HG03439 (cell line): ENCODE measurements at regions not wholly inside any gene's neighbourhood (a gene's known extent, or its start where the extent isn't known, plus 50 kb on each side); places are given as distances from the start of the nearest gene placed in this dataset.
"Not testable (repeated sequence)": the region's sequence is repeated elsewhere in the genome, so short reads cannot be mapped to it uniquely, and the experiment has no call there.

Source experiments
- ATAC-seq: cut with Tn5 transposase; IDR thresholded peaks from one replicate; pipeline ENCODE4 v1.9.1; 2021; ENCODE audit warnings: mild to moderate bottlenecking, moderate library complexity; ENCODE audit not compliant: unreplicated experiment

GRCh38 chr11:71131861-71132260 lies 120.5 kb downstream of the SHANK2 start:
- ATAC-seq: no peak

- ATAC-seq: no peak
These were observed 122.3 kb downstream of the SHANK2 start for GRCh38 chr11:71130106-71130505.

GRCh38 chr11:71129624-71130023 lies 122.8 kb downstream of the SHANK2 start:
- no peak for ATAC-seq

DNA sequence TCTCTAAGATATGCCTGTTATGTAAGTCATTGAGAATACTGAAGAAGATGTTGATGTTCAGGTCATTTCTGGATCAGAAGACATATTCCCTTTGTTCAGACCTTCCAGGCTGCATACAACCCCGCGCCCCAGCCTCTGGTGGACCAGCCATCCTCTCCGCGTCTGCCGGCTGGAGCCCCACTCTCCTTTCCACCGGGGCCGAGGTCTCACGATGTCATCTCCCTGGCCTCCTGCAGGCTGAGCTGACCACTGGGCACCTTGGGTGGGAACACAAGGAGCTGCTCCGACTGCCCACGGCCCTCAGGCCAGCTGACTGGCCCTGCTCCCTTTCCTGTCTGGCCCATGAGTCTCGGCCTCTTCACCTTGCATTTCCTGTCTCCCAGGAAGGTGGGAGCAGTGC lies 124.6 kb downstream of the SHANK2 start:
- ATAC-seq: no peak

- not testable (repeated sequence) for ATAC-seq
These were observed 126.0 kb downstream of the SHANK2 start for GRCh38 chr11:71126401-71126800.

DNA sequence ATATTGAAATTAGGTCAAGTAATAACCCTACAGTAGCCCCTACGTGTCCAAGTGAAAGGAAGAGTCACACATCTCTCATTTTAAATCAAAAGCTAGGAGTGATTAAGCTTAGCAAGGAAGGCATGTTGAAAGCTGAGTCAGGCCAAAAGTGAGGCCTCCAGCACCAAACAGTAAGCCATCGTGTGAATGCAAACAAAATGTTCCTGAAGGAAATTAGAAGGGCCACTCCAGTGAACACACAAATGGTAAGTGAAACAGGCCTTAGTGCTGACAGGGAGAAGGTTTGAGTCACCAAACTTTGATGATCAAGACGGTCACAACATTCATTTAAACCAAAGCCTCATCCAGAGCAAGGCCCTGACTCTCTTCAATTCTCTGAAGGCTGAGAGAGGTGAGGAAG lies 127.2 kb downstream of the SHANK2 start:
- no peak for ATAC-seq

DNA sequence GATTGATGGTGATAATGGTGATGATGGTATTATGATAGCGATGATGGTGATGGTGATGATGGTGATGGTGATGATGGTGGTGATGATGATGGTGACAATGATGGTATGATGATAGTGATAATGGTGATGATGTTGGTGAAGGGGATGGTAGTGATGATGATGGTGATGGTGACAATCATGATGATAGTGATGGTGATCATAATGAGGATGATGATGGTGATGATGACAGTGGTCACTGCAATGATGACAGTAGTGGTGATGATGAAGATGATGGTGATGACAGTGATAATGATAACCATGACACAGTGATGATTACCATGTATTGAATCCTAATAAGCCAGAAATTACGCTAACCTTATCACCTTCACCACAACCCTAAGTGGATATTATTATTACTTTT lies 128.2 kb downstream of the SHANK2 start:
- no peak for ATAC-seq

GRCh38 chr11:71120471-71120896 lies 131.9 kb downstream of the SHANK2 start:
- ATAC-seq: no peak

DNA sequence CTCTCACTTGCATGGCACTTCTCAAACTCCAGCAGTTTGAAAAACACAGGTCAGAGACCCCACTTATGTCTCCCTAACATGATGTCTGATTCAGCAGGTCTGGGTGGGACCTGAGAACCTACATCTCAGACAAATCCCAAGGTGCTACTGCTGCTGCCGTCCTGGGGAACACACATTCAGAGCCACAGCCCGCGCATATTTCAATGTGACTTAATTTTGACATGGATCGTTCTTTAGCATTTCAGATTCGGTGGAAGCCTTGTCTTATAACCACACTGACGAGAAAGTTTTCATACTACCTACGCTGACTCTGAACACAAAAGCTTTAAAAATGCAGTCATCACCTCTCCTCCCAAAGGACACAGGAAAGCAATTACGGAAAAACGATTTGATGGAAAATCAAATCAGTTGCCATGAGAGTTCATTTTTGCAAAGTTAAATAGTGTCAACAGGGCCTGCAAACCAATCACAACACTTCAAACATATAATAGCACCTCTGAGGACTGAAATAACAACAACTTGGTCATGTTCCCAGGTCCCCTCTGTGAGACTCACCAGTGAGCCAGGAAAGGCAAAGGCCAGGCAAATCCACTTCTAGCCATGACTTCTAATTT lies 132.6 kb downstream of the SHANK2 start:
- ATAC-seq: no peak

DNA sequence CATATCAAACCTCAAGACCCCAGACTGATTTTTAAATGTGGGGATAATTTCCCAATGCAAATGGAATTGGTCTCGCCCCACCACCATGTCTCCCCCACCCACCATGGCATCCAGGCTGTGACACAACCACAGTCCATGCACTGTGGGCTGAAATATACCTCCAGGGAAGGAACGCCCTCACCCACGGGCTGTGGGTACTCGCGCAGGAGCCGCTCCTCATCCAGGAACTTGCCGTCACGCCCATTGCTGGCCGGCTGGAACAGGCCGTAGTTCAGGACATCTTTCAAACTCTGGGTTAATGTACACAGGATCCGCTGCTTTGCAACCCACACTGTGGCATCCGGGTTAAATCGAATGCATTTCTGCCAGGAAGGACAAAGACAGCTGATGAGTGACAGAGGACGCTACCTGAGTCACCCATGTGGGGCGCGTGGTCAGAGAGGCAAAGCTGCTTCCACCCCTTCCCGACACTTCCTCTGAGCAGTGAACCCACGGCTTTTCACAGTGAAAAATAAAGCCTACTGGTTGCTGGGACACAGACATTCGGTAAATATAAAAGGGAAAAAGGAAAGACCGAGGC lies 133.6 kb downstream of the SHANK2 start:
- ATAC-seq: no peak

GRCh38 chr11:71117311-71117710 lies 135.1 kb downstream of the SHANK2 start:
- no peak for ATAC-seq

DNA sequence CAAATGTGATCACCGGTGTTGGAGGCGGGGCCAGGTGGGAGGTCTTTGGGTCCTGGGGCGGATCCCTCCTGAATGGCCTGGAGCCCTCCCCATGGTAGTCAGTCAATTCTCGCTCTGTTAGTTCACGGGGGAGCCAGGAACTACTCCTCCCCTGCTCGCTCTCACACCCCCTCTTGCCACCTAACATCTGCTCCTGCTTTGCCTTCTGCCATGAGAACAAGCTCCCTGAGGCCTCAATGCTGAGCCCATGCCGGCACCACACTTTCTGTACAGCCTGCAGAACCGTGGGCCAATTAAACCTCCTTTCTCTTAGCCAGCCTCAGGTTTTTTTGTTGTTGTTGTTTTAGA lies 135.7 kb downstream of the SHANK2 start:
- ATAC-seq: no peak

DNA sequence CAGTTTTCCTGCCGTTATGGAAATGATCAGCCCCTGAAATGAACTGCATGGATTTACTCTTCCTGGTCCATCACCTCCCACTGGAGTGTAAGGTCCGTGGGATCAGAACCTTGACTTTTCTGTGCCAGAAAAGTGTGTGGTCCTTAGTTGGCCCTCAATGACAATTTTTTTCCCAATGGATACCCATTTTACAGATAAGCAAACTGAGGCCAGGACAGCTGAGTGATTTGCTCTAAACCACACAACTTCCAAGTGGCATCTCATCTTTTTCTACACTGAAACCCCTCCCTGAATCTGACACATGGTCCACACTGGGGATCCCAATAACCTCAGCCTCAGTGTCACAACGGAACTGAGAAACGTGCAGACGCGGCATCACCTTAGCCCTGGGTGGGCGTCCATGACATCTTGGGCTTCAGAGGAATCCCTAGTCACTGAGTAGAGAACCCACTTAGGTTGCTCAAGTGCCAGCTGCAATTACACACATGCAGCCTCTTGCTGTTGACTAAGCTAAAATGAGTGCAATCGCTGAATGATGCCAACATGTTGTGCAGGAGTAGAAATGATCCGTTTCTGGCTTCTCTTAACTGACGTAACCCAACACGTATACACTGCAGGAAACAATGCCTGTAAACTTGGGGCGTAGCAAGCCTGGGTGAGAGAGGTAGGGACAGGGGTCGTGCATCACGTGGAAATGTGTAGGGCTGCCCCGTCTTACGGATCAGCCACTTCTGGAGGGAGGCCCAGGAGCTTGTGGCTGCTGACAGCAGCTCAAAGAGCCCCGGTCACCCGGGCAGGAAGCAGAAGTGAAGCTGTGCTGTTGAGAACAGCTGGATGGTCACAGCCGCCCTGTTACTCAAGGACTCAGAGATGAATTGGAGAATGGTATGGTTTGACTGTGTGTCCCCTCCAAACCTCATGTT lies 136.3 kb downstream of the SHANK2 start:
- no peak for ATAC-seq

DNA sequence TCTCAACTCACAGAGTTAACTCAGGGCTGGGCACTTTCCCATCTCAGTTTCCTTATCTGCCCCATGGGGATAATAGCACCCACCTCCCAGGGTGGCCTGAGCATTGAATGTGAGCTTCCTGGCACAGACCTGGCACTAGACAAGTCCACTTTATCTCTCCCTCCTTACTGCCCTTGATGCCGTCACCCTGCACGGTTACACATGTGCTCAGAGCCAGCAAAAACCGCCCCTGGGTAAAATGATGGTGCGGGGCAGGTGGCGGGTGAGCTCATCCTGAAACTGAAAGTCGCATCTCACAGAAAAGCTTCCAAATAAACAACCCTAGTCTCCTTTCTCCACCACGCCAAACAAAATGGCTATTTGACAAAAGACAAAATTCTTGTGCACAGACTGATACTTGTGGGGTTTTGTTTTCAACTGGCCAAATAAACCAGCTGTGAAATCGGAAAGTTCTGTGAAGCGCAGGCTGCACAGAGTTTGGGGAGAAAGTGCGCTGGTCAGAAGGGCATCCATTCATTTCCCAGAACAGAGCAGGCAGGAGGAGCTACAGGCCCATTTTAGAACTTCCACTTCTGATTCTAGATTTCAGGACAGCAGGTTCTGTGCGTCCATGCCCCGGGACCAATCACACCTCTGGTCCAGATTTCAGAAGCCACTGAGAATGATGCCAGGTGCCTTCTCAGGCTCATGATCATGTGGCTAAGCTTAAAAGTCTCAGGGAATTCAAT lies 138.1 kb downstream of the SHANK2 start:
- ATAC-seq: no peak

- ATAC-seq: no peak
These were observed 139.4 kb downstream of the SHANK2 start for GRCh38 chr11:71112990-71113389.

DNA sequence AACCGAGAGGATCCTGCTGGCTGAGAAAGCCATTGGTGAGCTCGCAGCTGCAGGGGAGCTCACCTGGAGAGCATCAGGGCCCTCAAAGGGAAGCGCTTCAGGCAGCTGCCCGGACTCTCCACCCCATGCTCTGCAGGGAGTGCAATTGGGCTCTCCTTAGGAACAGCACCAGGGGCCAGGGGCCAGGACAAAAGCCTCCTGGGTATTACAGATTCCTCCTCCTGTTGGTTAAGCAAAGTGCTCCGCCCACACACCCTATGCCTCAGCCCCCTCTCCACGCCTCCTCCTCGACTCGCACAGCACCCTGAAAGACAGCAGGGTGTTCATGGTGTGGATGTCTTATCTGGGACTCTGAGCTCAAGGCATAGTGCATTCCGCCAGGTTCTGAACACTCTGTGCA lies 139.9 kb downstream of the SHANK2 start:
- ATAC-seq: no peak

- ATAC-seq: no peak
These were observed 142.8 kb downstream of the SHANK2 start for GRCh38 chr11:71109586-71109985.

GRCh38 chr11:71109186-71109585 lies 143.2 kb downstream of the SHANK2 start:
- ATAC-seq: no peak

- no peak for ATAC-seq
These were observed 144.1 kb downstream of the SHANK2 start for GRCh38 chr11:71108013-71108865.

- no peak for ATAC-seq
These were observed 145.7 kb downstream of the SHANK2 start for GRCh38 chr11:71106671-71107070.
